Hepatocyte (in vitro differentiated cells): ENCODE measurements at regions not wholly inside any gene's neighbourhood (a gene's known extent, or its start where the extent isn't known, plus 50 kb on each side); places are given as distances from the start of the nearest gene placed in this dataset.

Source experiments
- EZH2 ChIP-seq: fragments of 200-600 bp; sonication (generic); IDR thresholded peaks from 2 replicates; pipeline ENCODE4 v1.6.1; 2016; ENCODE audit warnings: antibody characterized with exemption, mild to moderate bottlenecking, borderline replicate concordance
- TF ChIP-seq, protein P1 (sequence below): fragments of 200-600 bp; sonication (generic); IDR thresholded peaks from 2 replicates; pipeline ENCODE4 v1.5.1; 2016; ENCODE audit warnings: antibody characterized with exemption, mild to moderate bottlenecking; ENCODE audit not compliant: poor library complexity

DNA sequence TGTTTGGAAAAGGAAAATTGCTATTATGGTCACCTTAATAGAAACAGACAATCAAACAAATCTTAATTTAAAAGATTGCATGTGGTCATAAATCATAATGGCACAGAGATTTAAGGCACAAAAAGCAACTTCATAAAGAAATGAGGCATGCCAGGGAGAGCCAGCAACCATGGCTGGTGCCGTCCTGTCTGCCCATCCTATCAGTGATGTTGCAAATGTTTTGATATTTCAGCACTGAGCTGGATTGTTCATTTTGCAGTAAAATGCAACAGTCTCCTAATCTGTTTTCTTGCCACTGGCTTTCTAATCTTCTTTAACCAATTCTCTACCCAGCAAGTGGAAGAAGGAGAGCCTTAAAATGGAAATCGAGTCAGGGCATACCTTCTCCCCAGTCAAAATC, 249.8 kb downstream of the SAMD5 start:
- TF ChIP-seq EZH2 = no peak
- TF ChIP-seq, protein P1, sequence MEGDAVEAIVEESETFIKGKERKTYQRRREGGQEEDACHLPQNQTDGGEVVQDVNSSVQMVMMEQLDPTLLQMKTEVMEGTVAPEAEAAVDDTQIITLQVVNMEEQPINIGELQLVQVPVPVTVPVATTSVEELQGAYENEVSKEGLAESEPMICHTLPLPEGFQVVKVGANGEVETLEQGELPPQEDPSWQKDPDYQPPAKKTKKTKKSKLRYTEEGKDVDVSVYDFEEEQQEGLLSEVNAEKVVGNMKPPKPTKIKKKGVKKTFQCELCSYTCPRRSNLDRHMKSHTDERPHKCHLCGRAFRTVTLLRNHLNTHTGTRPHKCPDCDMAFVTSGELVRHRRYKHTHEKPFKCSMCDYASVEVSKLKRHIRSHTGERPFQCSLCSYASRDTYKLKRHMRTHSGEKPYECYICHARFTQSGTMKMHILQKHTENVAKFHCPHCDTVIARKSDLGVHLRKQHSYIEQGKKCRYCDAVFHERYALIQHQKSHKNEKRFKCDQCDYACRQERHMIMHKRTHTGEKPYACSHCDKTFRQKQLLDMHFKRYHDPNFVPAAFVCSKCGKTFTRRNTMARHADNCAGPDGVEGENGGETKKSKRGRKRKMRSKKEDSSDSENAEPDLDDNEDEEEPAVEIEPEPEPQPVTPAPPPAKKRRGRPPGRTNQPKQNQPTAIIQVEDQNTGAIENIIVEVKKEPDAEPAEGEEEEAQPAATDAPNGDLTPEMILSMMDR = no peak
